Body of pancreas (tissue), 4 donors: ENCODE measurements at regions not wholly inside any gene's neighbourhood (a gene's known extent, or its start where the extent isn't known, plus 50 kb on each side); places are given as distances from the start of the nearest gene placed in this dataset.
"Not testable (repeated sequence)": the region's sequence is repeated elsewhere in the genome, so short reads cannot be mapped to it uniquely, and the experiment has no call there.

Experiments
- ATAC-seq: fragments of 150-250 bp; one replicate; pipeline ENCODE4 v1.9.1; 2016
- DNase-seq, 4 donors: peaks; one replicate each; pipeline ENCODE4 v3.0.0-alpha.2; 2019
- H3K27ac ChIP-seq, 4 donors: fragments of 200-600 bp; sonication (generic); 1 replicate in 3 of 4; 2 replicates in 1 of 4; pipeline versions ENCODE4 v1.5.1 to v1.6.1; 2016 to 2019; ENCODE audit warnings: mild to moderate bottlenecking in 1 of 4, mixed read lengths in 1 of 4, moderate library complexity in 1 of 4
- H3K27me3 ChIP-seq, 2 donors: fragments of 200-600 bp; sonication (generic); one replicate each; pipeline ENCODE4 v1.6.0; 2016; ENCODE audit warnings: mild to moderate bottlenecking in 1 of 2
- H3K36me3 ChIP-seq, 2 donors: fragments of 200-600 bp; sonication (generic); replicated peaks in 1 of 2; 2 replicates each; pipeline ENCODE4 v1.5.1; 2016; ENCODE audit warnings: low read depth in 2 of 2; ENCODE audit not compliant: insufficient read depth in 1 of 2
- H3K4me1 ChIP-seq: fragments of 200-600 bp; sonication (generic); one replicate; pipeline ENCODE4 v1.6.0; 2016
- H3K4me3 ChIP-seq, 2 donors: fragments of 200-600 bp; sonication (generic); 1 replicate in 1 of 2; 2 replicates in 1 of 2; pipeline ENCODE4 v1.5.1; 2016 to 2019
- H3K9me3 ChIP-seq, 3 donors: fragments of 200-600 bp; sonication (generic); 1 replicate in 2 of 3; 2 replicates in 1 of 3; pipeline ENCODE4 v1.5.1; 2016
- CTCF ChIP-seq, 7 experiments: fragments of 450-650 bp in 4 of 7; fragments of 200-600 bp in 3 of 7; sonication (generic) in 3 of 7; IDR thresholded peaks; one replicate each; pipeline ENCODE4 v1.5.1; 2016 to 2019; ENCODE audit warnings: antibody characterized with exemption in 7 of 7
- WGBS, 2 donors: methylation state at CpG; one replicate each; pipeline ENCODE4 v1.1.5; 2017; 5-methylcytosine and 5-hydroxymethylcytosine counted together
- intact Hi-C: fragments of 100-400 bp; cut with DNase I; formaldehyde crosslinking; loops from one replicate; pipeline ENCODE4 v1.15.1; 2023

GRCh38 chr11:71746263-71746662, 86.7 kb upstream of the DEFB108B start:
- 11 to 18% methylated on average over 3 to 5 of the region's 5 CpGs for WGBS, 2 donors
- intact Hi-C loops, ATAC-seq, H3K36me3 ChIP-seq, H3K9me3 ChIP-seq, DNase-seq, H3K27me3 ChIP-seq: not testable (repeated sequence)
- Histone ChIP-seq H3K4me1 (peaks cover 24% of the 10 kb centered on the region), H3K27ac (peak overlapping the region; percentile 88 to 97 (median 94)), H3K4me3 (peak overlapping the region in 1 of 2 donors; percentile 38)
- peak in 6 of 7 experiments; percentile 9 to 67 (median 46) for TF ChIP-seq CTCF (IDR thresholded peaks at IDR 0.05)

GRCh38 chr11:71748965-71749620, 83.9 kb upstream of the DEFB108B start:
- ATAC-seq, H3K27ac ChIP-seq, H3K27me3 ChIP-seq, intact Hi-C loops, H3K4me3 ChIP-seq, H3K9me3 ChIP-seq, H3K36me3 ChIP-seq: not testable (repeated sequence)
- peak in 4 of 7 experiments; percentile 20 to 37 (median 26) for TF ChIP-seq CTCF (IDR thresholded peaks at IDR 0.05)
- peaks cover 24% of the 10 kb centered on the region for H3K4me1 ChIP-seq
- peak; percentile 18 to 58 (median 30) for DNase-seq
- 26% methylated on average over 14 of the region's 14 CpGs for WGBS, 2 donors

GRCh38 chr11:71750908-71751307, 82.1 kb upstream of the DEFB108B start:
- WGBS, 2 donors: 63 to 69% methylated on average over 11 of the region's 11 CpGs
- H3K27me3 ChIP-seq, H3K9me3 ChIP-seq, intact Hi-C loops, ATAC-seq, H3K4me3 ChIP-seq, DNase-seq, H3K36me3 ChIP-seq, H3K27ac ChIP-seq: not testable (repeated sequence)
- peaks cover 14% of the 10 kb centered on the region for H3K4me1 ChIP-seq

- H3K27ac ChIP-seq, H3K4me1 ChIP-seq, H3K27me3 ChIP-seq, intact Hi-C loops, ATAC-seq, H3K4me3 ChIP-seq, H3K9me3 ChIP-seq, H3K36me3 ChIP-seq: not testable (repeated sequence)
- WGBS, 2 donors: 37 to 38% methylated on average over 17 to 20 of the region's 20 CpGs
- peak in 1 of 4 donors; percentile 25 for DNase-seq
Measured at GRCh38 chr11:71764695-71765491, 68.1 kb upstream of the DEFB108B start.

GRCh38 chr11:71767016-71767415, 66.0 kb upstream of the DEFB108B start:
- H3K36me3 ChIP-seq, ATAC-seq, H3K9me3 ChIP-seq, H3K27me3 ChIP-seq, H3K4me3 ChIP-seq, H3K4me1 ChIP-seq, intact Hi-C loops, H3K27ac ChIP-seq, DNase-seq: not testable (repeated sequence)
- 38 to 45% methylated on average over 2 of the region's 5 CpGs for WGBS, 2 donors

GRCh38 chr11:71772193-71772592, 60.8 kb upstream of the DEFB108B start:
- H3K36me3 ChIP-seq, H3K27ac ChIP-seq, intact Hi-C loops, H3K27me3 ChIP-seq, H3K4me1 ChIP-seq, H3K9me3 ChIP-seq, DNase-seq, ATAC-seq, H3K4me3 ChIP-seq: not testable (repeated sequence)
- 76 to 92% methylated on average over 12 of the region's 12 CpGs for WGBS, 2 donors
